H1 (cell line): ENCODE measurements at regions not wholly inside any gene's neighbourhood (a gene's known extent, or its start where the extent isn't known, plus 50 kb on each side); places are given as distances from the start of the nearest gene placed in this dataset.

Experiments
- CTCF ChIA-PET: fragments of 300-600 bp; sonication (Branson Sonifier 250); formaldehyde crosslinking; loops from one replicate; lab custom pipeline; 2021; ENCODE audit not compliant: partially characterized antibody; lab: Charles Lee
- POLR2A ChIA-PET: fragments of 300-600 bp; sonication (Branson Sonifier 250); formaldehyde crosslinking; loops from one replicate; lab custom pipeline; 2021; ENCODE audit warnings: inconsistent platforms; ENCODE audit not compliant: partially characterized antibody; lab: Charles Lee
- DNase-seq, 2 experiments: peaks; one replicate each; pipeline versions ENCODE4 v3.0.0 to v3.0.0-alpha.2; 2010 to 2022; ENCODE audit warnings: low spot score in 2 of 2, low read depth in 1 of 2, mixed read lengths in 1 of 2
- FAIRE-seq: peaks from 2 replicates; lab custom pipeline; 2011; peaks lifted over from hg19 to GRCh38; lab: Jason Lieb, UNC
- H2AFZ ChIP-seq: 2 replicates; pipeline ENCODE4 v1.8.1; 2012; ENCODE audit warnings: low read length, inconsistent platforms
- H2AK5ac ChIP-seq: 2 replicates; pipeline ENCODE4 v1.6.1; 2013; ENCODE audit warnings: low read depth, low read length
- H2BK120ac ChIP-seq: replicated peaks from 2 replicates; pipeline ENCODE3; 2013; ENCODE audit warnings: low read depth, low read length, inconsistent platforms
- H2BK12ac ChIP-seq: 2 replicates; pipeline ENCODE4 v1.6.1; 2013; ENCODE audit warnings: low read depth, low read length
- H2BK15ac ChIP-seq: 2 replicates; pipeline ENCODE4 v1.6.1; 2013; ENCODE audit warnings: low read length
- H2BK20ac ChIP-seq: 2 replicates; pipeline ENCODE4 v1.6.1; 2013; ENCODE audit warnings: low read length
- H2BK5ac ChIP-seq: 2 replicates; pipeline ENCODE4 v1.6.1; 2013; ENCODE audit warnings: low read depth, low read length
- H3K14ac ChIP-seq: 2 replicates; pipeline ENCODE4 v1.6.1; 2013; ENCODE audit warnings: inconsistent platforms; ENCODE audit not compliant: insufficient read length
- H3K18ac ChIP-seq: 2 replicates; pipeline ENCODE4 v1.6.1; 2013; ENCODE audit warnings: low read length; ENCODE audit errors: extremely low read depth
- H3K23ac ChIP-seq: 2 replicates; pipeline ENCODE4 v1.6.1; 2013; ENCODE audit warnings: inconsistent platforms; ENCODE audit not compliant: insufficient read length
- H3K23me2 ChIP-seq: 2 replicates; pipeline ENCODE4 v1.6.1; 2013; ENCODE audit warnings: low read depth, low read length
- H3K27ac ChIP-seq: 2 replicates; pipeline ENCODE4 v1.6.1; 2011; ENCODE audit warnings: low read depth, low read length, inconsistent platforms
- H3K27me3 ChIP-seq, 4 experiments: replicated peaks in 1 of 4; 1 replicate in 1 of 4; 2 replicates in 3 of 4; pipeline versions ENCODE4 v1.6.1 to v1.8.1; 2011 to 2013; ENCODE audit warnings: low read length in 3 of 4, mild to moderate bottlenecking in 3 of 4, inconsistent platforms in 2 of 4, mixed read lengths in 2 of 4, moderate library complexity in 1 of 4; ENCODE audit not compliant: control insufficient read depth in 3 of 4, insufficient read depth in 3 of 4; ENCODE audit errors: extremely low read depth in 1 of 4
- H3K36me3 ChIP-seq, 4 experiments: 2 replicates each; pipeline versions ENCODE4 v1.6.1 to v1.8.1; 2011 to 2013; ENCODE audit warnings: mild to moderate bottlenecking in 4 of 4, low read length in 3 of 4, moderate library complexity in 2 of 4, control low read depth in 1 of 4, inconsistent platforms in 1 of 4; ENCODE audit not compliant: insufficient read depth in 4 of 4, control insufficient read depth in 2 of 4
- H3K4ac ChIP-seq: replicated peaks from 2 replicates; pipeline ENCODE3; 2013; ENCODE audit warnings: low read length, low read depth, mixed read lengths, inconsistent platforms; ENCODE audit not compliant: insufficient read length
- H3K4me1 ChIP-seq, 4 experiments: replicated peaks in 1 of 4; 1 replicate in 1 of 4; 2 replicates in 3 of 4; pipeline versions ENCODE4 v1.6.1 to v1.8.1; 2011 to 2013; ENCODE audit warnings: low read length in 3 of 4, inconsistent platforms in 2 of 4, mixed read lengths in 1 of 4; ENCODE audit not compliant: insufficient read depth in 4 of 4, control insufficient read depth in 3 of 4
- H3K4me2 ChIP-seq, 2 experiments: 2 replicates each; pipeline versions ENCODE4 v1.6.1 to v1.8.1; 2011 to 2013; ENCODE audit warnings: low read depth in 2 of 2, low read length in 2 of 2, control low read depth in 1 of 2, inconsistent platforms in 1 of 2, mild to moderate bottlenecking in 1 of 2; ENCODE audit not compliant: insufficient read depth in 1 of 2
- H3K4me3 ChIP-seq, 4 experiments: fragments of 200-600, 300-600 bp in 1 of 4; sonication (generic), shearing (Covaris generic), sonication (Bioruptor Twin) in 1 of 4; 2 replicates each; pipeline versions ENCODE4 v1.5.1 to v1.8.1; 2011 to 2016; ENCODE audit warnings: low read length in 4 of 4, low read depth in 3 of 4, control low read depth in 2 of 4, inconsistent platforms in 2 of 4, mild to moderate bottlenecking in 2 of 4, mixed read lengths in 1 of 4, moderate library complexity in 1 of 4; ENCODE audit not compliant: insufficient read depth in 2 of 4; ENCODE audit errors: extremely low read depth in 1 of 4
- H3K56ac ChIP-seq: replicated peaks from 2 replicates; pipeline ENCODE3; 2013; ENCODE audit warnings: low read depth, mild to moderate bottlenecking, mixed read lengths, low read length, inconsistent platforms; ENCODE audit not compliant: insufficient read length
- H3K79me1 ChIP-seq: 2 replicates; pipeline ENCODE4 v1.6.1; 2013; ENCODE audit warnings: low read depth, low read length, control low read depth
- H3K79me2 ChIP-seq, 2 experiments: 2 replicates each; pipeline versions ENCODE4 v1.6.1 to v1.8.1; 2012 to 2013; ENCODE audit warnings: low read length in 2 of 2, mild to moderate bottlenecking in 2 of 2, inconsistent platforms in 1 of 2; ENCODE audit not compliant: insufficient read depth in 2 of 2, control insufficient read depth in 1 of 2
- H3K9ac ChIP-seq, 4 experiments: replicated peaks in 1 of 4; 1 replicate in 1 of 4; 2 replicates in 3 of 4; pipeline versions ENCODE4 v1.6.1 to v1.8.1; 2011 to 2013; ENCODE audit warnings: low read depth in 3 of 4, low read length in 3 of 4, control low read depth in 2 of 4, mild to moderate bottlenecking in 2 of 4, moderate library complexity in 2 of 4, inconsistent platforms in 1 of 4; ENCODE audit errors: extremely low read depth in 1 of 4
- H3K9me3 ChIP-seq, 2 experiments: 2 replicates each; pipeline versions ENCODE4 v1.6.1 to v1.8.1; 2012 to 2013; ENCODE audit warnings: mild to moderate bottlenecking in 2 of 2, moderate library complexity in 2 of 2, control low read depth in 1 of 2, inconsistent platforms in 1 of 2, low read depth in 1 of 2, low read length in 1 of 2, mixed read lengths in 1 of 2; ENCODE audit not compliant: insufficient read depth in 2 of 2
- H4K20me1 ChIP-seq, 2 experiments: replicated peaks in 1 of 2; 2 replicates each; pipeline versions ENCODE3 to v1.8.1; 2011 to 2013; ENCODE audit warnings: inconsistent platforms in 2 of 2, low read length in 2 of 2, mild to moderate bottlenecking in 1 of 2; ENCODE audit not compliant: insufficient read depth in 2 of 2, control insufficient read depth in 1 of 2
- H4K5ac ChIP-seq: 2 replicates; pipeline ENCODE4 v1.6.1; 2013; ENCODE audit warnings: low read length, low read depth, mixed read lengths, inconsistent platforms; ENCODE audit not compliant: insufficient read length
- H4K8ac ChIP-seq: 2 replicates; pipeline ENCODE4 v1.8.0; 2013; ENCODE audit warnings: mild to moderate bottlenecking, moderate library complexity, low read length, inconsistent platforms; ENCODE audit not compliant: insufficient read depth; ENCODE audit errors: extremely low read depth
- H4K91ac ChIP-seq: replicated peaks from 2 replicates; pipeline ENCODE3; 2013; ENCODE audit warnings: low read length, mixed read lengths, inconsistent platforms; ENCODE audit not compliant: insufficient read length
- NANOG ChIP-seq: IDR thresholded peaks from 2 replicates; pipeline ENCODE4 v1.6.1; 2011; ENCODE audit warnings: low read length, low read depth, mild to moderate bottlenecking, inconsistent platforms; ENCODE audit not compliant: insufficient read depth, poor library complexity, severe bottlenecking
- POLR2AphosphoS5 ChIP-seq: IDR thresholded peaks from 2 replicates; pipeline ENCODE4 v1.6.1; 2011; ENCODE audit warnings: low read depth, low read length
- TBP ChIP-seq: IDR thresholded peaks from 2 replicates; pipeline ENCODE4 v1.6.1; 2011; ENCODE audit warnings: low read depth, low read length, improper control_type of control experiment
- TCF12 ChIP-seq: IDR thresholded peaks from 2 replicates; pipeline ENCODE4 v1.6.1; 2011; ENCODE audit warnings: low read depth, mild to moderate bottlenecking, low read length
- YY1 ChIP-seq: IDR thresholded peaks from 2 replicates; pipeline ENCODE4 v1.6.1; 2011; ENCODE audit warnings: low read depth, mild to moderate bottlenecking, low read length
- WGBS, 2 experiments: shearing (Covaris generic) in 1 of 2; methylation state at CpG; one replicate each; pipeline versions ENCODE4 v1.1.6 to v1.1.7; 2013 to 2015; ENCODE audit warnings: low lambda C conversion rate in 2 of 2, mixed read lengths in 2 of 2, inconsistent platforms in 1 of 2, low coverage in 1 of 2, missing lambda C conversion rate in 1 of 2; ENCODE audit not compliant: insufficient replicate concordance in 2 of 2, insufficient coverage in 1 of 2, insufficient read length in 1 of 2; ENCODE audit errors: extremely low coverage in 1 of 2, missing lambda C conversion rate in 1 of 2; 5-methylcytosine and 5-hydroxymethylcytosine counted together

- H3K18ac ChIP-seq, result no peak overlapping the region
- CTCF ChIA-PET, result interaction anchor here (0.7 to 2.1 kb wide), 4 partner anchors 44 to 575 kb away, joined by 3 to 5 read pairs (median 4); no protein-coding TSS in a partner anchor
- no peak overlapping the region for H3K4ac ChIP-seq
- TF ChIP-seq TBP (no peak), TCF12 (no peak), NANOG (no peak), YY1 (no peak), POLR2AphosphoS5 (no peak)
- no peak for DNase-seq
- no peaks in the 10 kb centered on the region for H4K20me1 ChIP-seq
- POLR2A ChIA-PET, result no interaction called here
- no peak overlapping the region for H2AK5ac ChIP-seq
- no peaks in the 10 kb centered on the region for H3K79me1 ChIP-seq
- H3K36me3 ChIP-seq, result no peaks in the 10 kb centered on the region
- WGBS, 2 experiments, result 88% methylated on average over 3 of the region's 3 CpGs; no CpG with 5 or more reads in 1 of the 2 experiments
- H3K4me1 ChIP-seq, result no peaks in the 10 kb centered on the region
- H3K4me2 ChIP-seq, result no peak overlapping the region
- no peak overlapping the region for H2AFZ ChIP-seq
- FAIRE-seq, result no peak
- no peaks in the 10 kb centered on the region for H3K79me2 ChIP-seq
- no peak overlapping the region for H4K8ac ChIP-seq
- no peak overlapping the region for H2BK120ac ChIP-seq
- H3K14ac ChIP-seq, result no peak overlapping the region
- H3K27me3 ChIP-seq, result no peaks in the 10 kb centered on the region
- no peaks in the 10 kb centered on the region for H3K9me3 ChIP-seq
- no peak overlapping the region for H3K56ac ChIP-seq
- no peak overlapping the region for H3K27ac ChIP-seq
- no peak overlapping the region for H4K5ac ChIP-seq
- H3K23me2 ChIP-seq, result no peaks in the 10 kb centered on the region
- no peak overlapping the region for H3K23ac ChIP-seq
- H4K91ac ChIP-seq, result no peak overlapping the region
- no peak overlapping the region for H3K9ac ChIP-seq
- no peak overlapping the region for H3K4me3 ChIP-seq
- H2BK20ac ChIP-seq, result no peak overlapping the region
- no peak overlapping the region for H2BK5ac ChIP-seq
- no peak overlapping the region for H2BK15ac ChIP-seq
- no peak overlapping the region for H2BK12ac ChIP-seq
Observed at GRCh38 chr11:35878741-35879140, 65.1 kb upstream of the LDLRAD3 start.
